Right lobe of liver (tissue), 6 donors: ENCODE measurements at regions not wholly inside any gene's neighbourhood (a gene's known extent, or its start where the extent isn't known, plus 50 kb on each side); places are given as distances from the start of the nearest gene placed in this dataset.

Experiments
- ATAC-seq, 4 donors: fragments of 200-7000 bp; cut with Tn5 transposase; one replicate each; pipeline ENCODE4 v1.9.1; 2020; ENCODE audit warnings: mild to moderate bottlenecking in 4 of 4, moderate library complexity in 4 of 4
- DNase-seq, 3 donors: peaks; one replicate each; pipeline ENCODE4 v3.0.0-alpha.2; 2020
- H3K27ac ChIP-seq, 3 donors: fragments of 200-600 bp; one replicate each; pipeline ENCODE4 v1.8.0; 2022
- H3K27me3 ChIP-seq, 2 donors: fragments of 200-600 bp; one replicate each; pipeline ENCODE4 v1.8.0; 2022
- H3K36me3 ChIP-seq, 4 donors: fragments of 200-600 bp; sonication (generic) in 1 of 4; one replicate each; pipeline versions ENCODE4 v1.5.1 to v1.8.0; 2017 to 2022; ENCODE audit warnings: control low read depth in 1 of 4
- H3K4me1 ChIP-seq, 4 donors: fragments of 200-600 bp; sonication (generic) in 1 of 4; one replicate each; pipeline versions ENCODE4 v1.5.1 to v1.8.0; 2017 to 2022; ENCODE audit warnings: control low read depth in 1 of 4
- H3K4me3 ChIP-seq, 3 donors: fragments of 200-600 bp; one replicate each; pipeline ENCODE4 v1.8.0; 2022
- H3K9me3 ChIP-seq, 4 donors: fragments of 200-600 bp; sonication (generic) in 1 of 4; one replicate each; pipeline versions ENCODE4 v1.5.1 to v1.8.0; 2017 to 2022; ENCODE audit warnings: control low read depth in 1 of 4
- CTCF ChIP-seq, 4 donors: fragments of 200-600 bp in 3 of 4; fragments of 450-650 bp in 1 of 4; IDR thresholded peaks; one replicate each; pipeline versions ENCODE4 v1.5.1 to v1.8.0; 2016 to 2022; ENCODE audit warnings: antibody characterized with exemption in 4 of 4, mild to moderate bottlenecking in 2 of 4
- POLR2A ChIP-seq: fragments of 450-650 bp; IDR thresholded peaks from one replicate; pipeline ENCODE4 v1.6.1; 2017; ENCODE audit warnings: antibody characterized with exemption, mild to moderate bottlenecking
- WGBS: methylation state at CpG from one replicate; pipeline ENCODE4 v1.1.6; 2018; ENCODE audit warnings: low coverage, low lambda C conversion rate; ENCODE audit not compliant: insufficient coverage; ENCODE audit errors: missing lambda C conversion rate; 5-methylcytosine and 5-hydroxymethylcytosine counted together
- intact Hi-C, 2 donors: fragments of 100-400 bp; cut with DNase I; formaldehyde crosslinking; loops; one replicate each; pipeline versions ENCODE4 v1.11.2 to v1.14.1; 2022
- donor health status: DM: no; HTN: yes; CAD: no.
- donor health status: DM: no; HTN: no; CAD: no.
- donor health status: DM: no; HTN: no; CAD: no.
- donor health status: DM: no; HTN: yes; CAD: no.
- donor health status: DM: no; HTN: yes; CAD: no.

- WGBS, result 45% methylated on average over 1 of the region's 1 CpG
- H3K27ac ChIP-seq, result no peak overlapping the region
- no peaks in the 10 kb centered on the region for H3K9me3 ChIP-seq
- H3K4me1 ChIP-seq, result no peaks in the 10 kb centered on the region
- DNase-seq (no peak), ATAC-seq (no peak)
- intact Hi-C loops, result no loop called here
- H3K4me3 ChIP-seq, result no peak overlapping the region
- TF ChIP-seq CTCF (IDR thresholded peaks at IDR 0.05) (no peak), POLR2A (no peak)
- no peaks in the 10 kb centered on the region for H3K36me3 ChIP-seq
- H3K27me3 ChIP-seq, result no peaks in the 10 kb centered on the region
These were observed 131.1 kb upstream of the ZNF462 start for GRCh38 chr9:106731910-106732309.

- no peaks in the 10 kb centered on the region for H3K36me3 ChIP-seq
- 89% methylated on average over 3 of the region's 3 CpGs for WGBS
- DNase-seq (no peak), ATAC-seq (no peak)
- H3K9me3 ChIP-seq, result no peaks in the 10 kb centered on the region
- TF ChIP-seq POLR2A (no peak), CTCF (IDR thresholded peaks at IDR 0.05) (no peak)
- no peaks in the 10 kb centered on the region for H3K27me3 ChIP-seq
- H3K4me1 ChIP-seq, result no peaks in the 10 kb centered on the region
- intact Hi-C loops, result no loop called here
- no peak overlapping the region for H3K4me3 ChIP-seq
- no peak overlapping the region for H3K27ac ChIP-seq
These were observed 129.1 kb upstream of the ZNF462 start for GRCh38 chr9:106733828-106734380.

DNA sequence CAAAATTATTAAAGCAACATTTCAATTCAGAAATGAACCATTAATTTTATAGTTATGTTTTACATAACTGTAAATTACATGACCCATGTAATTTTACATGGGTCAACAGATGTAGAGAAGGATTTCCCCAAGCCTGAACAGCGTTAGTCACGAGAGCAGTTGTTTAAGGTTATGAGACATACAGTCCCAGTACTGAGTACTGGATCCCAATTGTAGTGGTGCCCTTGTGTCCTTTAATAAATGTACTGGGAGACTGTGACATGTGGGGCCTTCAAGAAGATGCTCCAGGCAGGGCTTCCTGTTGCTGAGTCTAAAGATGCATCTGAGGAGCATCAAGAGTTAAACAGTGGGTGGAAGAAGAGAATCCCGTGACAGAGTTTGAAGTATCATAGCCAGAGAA, 125.5 kb upstream of the ZNF462 start:
- ATAC-seq, result no peak
- Histone ChIP-seq H3K4me1 (no peaks in the 10 kb centered on the region), H3K9me3 (no peaks in the 10 kb centered on the region), H3K27me3 (no peaks in the 10 kb centered on the region), H3K36me3 (no peaks in the 10 kb centered on the region), H3K27ac (no peak overlapping the region), H3K4me3 (no peak overlapping the region)
- WGBS, result 69% methylated on average over 3 of the region's 3 CpGs
- intact Hi-C loops, result no loop called here
- TF ChIP-seq CTCF (IDR thresholded peaks at IDR 0.05) (no peak), POLR2A (no peak)
- no peak for DNase-seq

GRCh38 chr9:106738109-106738508, 124.9 kb upstream of the ZNF462 start:
- intact Hi-C loops, result no loop called here
- TF ChIP-seq CTCF (IDR thresholded peaks at IDR 0.05) (no peak), POLR2A (no peak)
- Histone ChIP-seq H3K27ac (no peak overlapping the region), H3K9me3 (no peaks in the 10 kb centered on the region), H3K4me1 (no peaks in the 10 kb centered on the region), H3K27me3 (no peaks in the 10 kb centered on the region), H3K36me3 (no peaks in the 10 kb centered on the region), H3K4me3 (no peak overlapping the region)
- DNase-seq (no peak), ATAC-seq (no peak)
- 100% methylated on average over 1 of the region's 1 CpG for WGBS

- DNase-seq, result no peak
- intact Hi-C loops, result no loop called here
These were observed 117.5 kb upstream of the ZNF462 start for GRCh38 chr9:106745457-106745856.

More at GRCh38 chr9:106745457-106745856, 117.5 kb upstream of the ZNF462 start:
- no peak overlapping the region for H3K27ac ChIP-seq
- no peaks in the 10 kb centered on the region for H3K4me1 ChIP-seq
- no peaks in the 10 kb centered on the region for H3K9me3 ChIP-seq
- H3K36me3 ChIP-seq, result no peaks in the 10 kb centered on the region
- 73% methylated on average over 1 of the region's 1 CpG for WGBS
- H3K4me3 ChIP-seq, result no peak overlapping the region
- H3K27me3 ChIP-seq, result no peaks in the 10 kb centered on the region
- TF ChIP-seq CTCF (IDR thresholded peaks at IDR 0.05) (no peak), POLR2A (no peak)
- no peak for ATAC-seq
